Hepatocyte (in vitro differentiated cells): ENCODE measurements at regions not wholly inside any gene's neighbourhood (a gene's known extent, or its start where the extent isn't known, plus 50 kb on each side); places are given as distances from the start of the nearest gene placed in this dataset.

ENCODE experiments used
- DNase-seq: peaks from one replicate; pipeline ENCODE4 v3.0.0-alpha.2; 2016; ENCODE audit warnings: low spot score
- H2AFZ ChIP-seq: fragments of 200-600 bp; sonication (generic); 2 replicates; pipeline ENCODE4 v1.6.0; 2016; ENCODE audit warnings: antibody characterized with exemption, mild to moderate bottlenecking
- H3K27ac ChIP-seq: fragments of 200-600 bp; sonication (generic); 2 replicates; pipeline ENCODE4 v1.5.1; 2016; ENCODE audit warnings: mild to moderate bottlenecking
- H3K27me3 ChIP-seq: fragments of 200-600 bp; sonication (generic); 2 replicates; pipeline ENCODE4 v1.6.1; 2016
- H3K36me3 ChIP-seq: fragments of 200-600 bp; sonication (generic); replicated peaks from 2 replicates; pipeline ENCODE4 v1.5.1; 2016; ENCODE audit warnings: low read depth; ENCODE audit not compliant: insufficient read depth
- H3K4me1 ChIP-seq: fragments of 200-600 bp; sonication (generic); 2 replicates; pipeline ENCODE4 v1.5.1; 2016; ENCODE audit warnings: mild to moderate bottlenecking, moderate library complexity; ENCODE audit not compliant: insufficient read depth
- H3K4me2 ChIP-seq: fragments of 200-600 bp; sonication (generic); 2 replicates; pipeline ENCODE4 v1.6.0; 2016
- H3K4me3 ChIP-seq: fragments of 200-600 bp; sonication (generic); 2 replicates; pipeline ENCODE4 v1.5.1; 2016; ENCODE audit warnings: mild to moderate bottlenecking
- H3K79me2 ChIP-seq: fragments of 200-600 bp; sonication (generic); 2 replicates; pipeline ENCODE4 v1.6.0; 2017; ENCODE audit warnings: mild to moderate bottlenecking
- H3K9me2 ChIP-seq: fragments of 200-600 bp; sonication (generic); replicated peaks from 2 replicates; pipeline ENCODE4 v1.6.0; 2017; ENCODE audit warnings: mild to moderate bottlenecking; ENCODE audit not compliant: insufficient read depth
- H3K9me3 ChIP-seq: fragments of 200-600 bp; sonication (generic); 2 replicates; pipeline ENCODE4 v1.5.1; 2016; ENCODE audit warnings: low read depth, mild to moderate bottlenecking
- H4K20me1 ChIP-seq: fragments of 200-600 bp; sonication (generic); 2 replicates; pipeline ENCODE4 v1.6.0; 2016; ENCODE audit warnings: mild to moderate bottlenecking; ENCODE audit not compliant: insufficient read depth, poor library complexity, severe bottlenecking
- EZH2 ChIP-seq: fragments of 200-600 bp; sonication (generic); IDR thresholded peaks from 2 replicates; pipeline ENCODE4 v1.6.1; 2016; ENCODE audit warnings: antibody characterized with exemption, mild to moderate bottlenecking, borderline replicate concordance
- EZH2phosphoT487 ChIP-seq: fragments of 200-600 bp; sonication (generic); IDR thresholded peaks from one replicate; pipeline ENCODE4 v1.6.1; 2018; ENCODE audit warnings: antibody characterized with exemption, mild to moderate bottlenecking, low read depth, moderate library complexity; ENCODE audit not compliant: unreplicated experiment, severe bottlenecking
- WGBS: methylation state at CpG from one replicate; pipeline ENCODE4 v1.1.6; 2016; ENCODE audit warnings: low lambda C conversion rate; ENCODE audit errors: missing lambda C conversion rate; 5-methylcytosine and 5-hydroxymethylcytosine counted together
- TF ChIP-seq, protein P1 (sequence below): fragments of 200-600 bp; sonication (generic); IDR thresholded peaks from 2 replicates; pipeline ENCODE4 v1.5.1; 2016; ENCODE audit warnings: antibody characterized with exemption, mild to moderate bottlenecking; ENCODE audit not compliant: poor library complexity

GRCh38 chr4:79064806-79065205, 125.6 kb upstream of the PAQR3 start:
- H3K9me2 ChIP-seq, result no peaks in the 10 kb centered on the region
- no peaks in the 10 kb centered on the region for H4K20me1 ChIP-seq
- no peak for DNase-seq
- H3K27me3 ChIP-seq, result no peaks in the 10 kb centered on the region
- no peak overlapping the region for H3K4me3 ChIP-seq
- H3K4me1 ChIP-seq, result no peaks in the 10 kb centered on the region
- H3K4me2 ChIP-seq, result no peak overlapping the region
- no peak overlapping the region for H2AFZ ChIP-seq
- 59% methylated on average over 3 of the region's 3 CpGs for WGBS
- H3K36me3 ChIP-seq, result no peaks in the 10 kb centered on the region
- H3K79me2 ChIP-seq, result no peaks in the 10 kb centered on the region
- H3K9me3 ChIP-seq, result no peaks in the 10 kb centered on the region
- no peak overlapping the region for H3K27ac ChIP-seq
- TF ChIP-seq EZH2, result no peak
- no peak for TF ChIP-seq EZH2phosphoT487
- TF ChIP-seq, protein P1, sequence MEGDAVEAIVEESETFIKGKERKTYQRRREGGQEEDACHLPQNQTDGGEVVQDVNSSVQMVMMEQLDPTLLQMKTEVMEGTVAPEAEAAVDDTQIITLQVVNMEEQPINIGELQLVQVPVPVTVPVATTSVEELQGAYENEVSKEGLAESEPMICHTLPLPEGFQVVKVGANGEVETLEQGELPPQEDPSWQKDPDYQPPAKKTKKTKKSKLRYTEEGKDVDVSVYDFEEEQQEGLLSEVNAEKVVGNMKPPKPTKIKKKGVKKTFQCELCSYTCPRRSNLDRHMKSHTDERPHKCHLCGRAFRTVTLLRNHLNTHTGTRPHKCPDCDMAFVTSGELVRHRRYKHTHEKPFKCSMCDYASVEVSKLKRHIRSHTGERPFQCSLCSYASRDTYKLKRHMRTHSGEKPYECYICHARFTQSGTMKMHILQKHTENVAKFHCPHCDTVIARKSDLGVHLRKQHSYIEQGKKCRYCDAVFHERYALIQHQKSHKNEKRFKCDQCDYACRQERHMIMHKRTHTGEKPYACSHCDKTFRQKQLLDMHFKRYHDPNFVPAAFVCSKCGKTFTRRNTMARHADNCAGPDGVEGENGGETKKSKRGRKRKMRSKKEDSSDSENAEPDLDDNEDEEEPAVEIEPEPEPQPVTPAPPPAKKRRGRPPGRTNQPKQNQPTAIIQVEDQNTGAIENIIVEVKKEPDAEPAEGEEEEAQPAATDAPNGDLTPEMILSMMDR, result no peak

DNA sequence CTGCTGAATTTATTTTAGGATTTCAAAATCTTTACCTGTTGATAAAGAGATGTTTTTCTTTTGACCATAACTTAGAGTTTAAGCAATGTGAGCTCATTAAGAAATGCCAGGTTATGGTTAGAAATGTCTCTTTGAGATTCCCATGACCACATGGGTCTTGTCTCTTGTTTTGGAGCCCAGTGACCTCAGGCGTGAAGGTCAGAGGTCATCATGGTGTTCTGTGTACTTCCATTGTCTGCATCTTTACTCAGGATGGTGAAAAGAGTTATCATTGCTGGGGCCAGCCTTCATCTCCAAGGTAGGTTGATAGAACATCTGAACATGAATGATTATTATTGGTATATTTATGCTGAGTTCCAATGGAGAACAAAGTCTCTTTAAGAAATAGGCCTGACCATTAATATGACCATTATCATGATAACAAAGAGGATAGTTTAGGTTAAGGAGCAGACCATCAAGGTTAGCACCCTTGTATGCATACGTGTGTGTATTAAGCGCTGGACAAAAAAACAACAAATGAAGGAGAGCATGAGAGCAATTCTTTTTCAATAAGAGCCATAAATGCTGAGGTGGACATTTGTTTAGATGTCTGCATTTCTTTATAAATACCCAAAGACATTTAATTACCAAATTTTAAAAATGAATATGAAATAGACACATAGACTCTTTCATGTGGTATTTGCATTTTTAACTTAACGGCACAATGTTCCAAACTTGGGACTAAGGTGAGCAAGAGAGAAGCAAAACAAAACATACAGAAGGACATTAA, 120.6 kb upstream of the PAQR3 start:
- no peaks in the 10 kb centered on the region for H3K9me3 ChIP-seq
- DNase-seq, result no peak
- no peak overlapping the region for H3K4me2 ChIP-seq
- H3K4me3 ChIP-seq, result no peak overlapping the region
- no peaks in the 10 kb centered on the region for H3K36me3 ChIP-seq
- WGBS, result 90% methylated on average over 4 of the region's 4 CpGs
- peaks cover 5% of the 10 kb centered on the region for H3K4me1 ChIP-seq
- H4K20me1 ChIP-seq, result no peaks in the 10 kb centered on the region
- H3K27ac ChIP-seq, result no peak overlapping the region
- no peaks in the 10 kb centered on the region for H3K27me3 ChIP-seq
- peaks cover 3% of the 10 kb centered on the region for H3K9me2 ChIP-seq
- TF ChIP-seq EZH2phosphoT487 (no peak), EZH2 (no peak)
- TF ChIP-seq, protein P1, result no peak
- no peak overlapping the region for H2AFZ ChIP-seq
- no peaks in the 10 kb centered on the region for H3K79me2 ChIP-seq

DNA sequence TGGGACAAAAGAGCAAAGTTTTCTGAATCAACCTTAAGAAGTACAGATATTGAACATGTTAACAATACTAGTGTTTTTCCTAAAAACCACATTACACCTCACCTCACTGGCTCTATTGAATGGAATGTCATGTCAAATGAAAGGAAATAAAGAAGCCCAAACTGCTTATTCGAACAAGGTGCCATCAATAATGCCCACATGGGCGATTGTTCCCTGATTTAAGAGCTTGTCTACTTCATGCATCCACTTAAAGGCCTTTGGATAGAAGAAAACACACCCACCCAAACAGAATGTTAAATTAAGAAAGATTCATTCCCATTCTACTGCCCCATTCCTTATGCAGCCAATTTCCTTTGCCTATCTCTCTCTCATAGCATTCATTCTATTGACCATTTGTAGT, 118.5 kb upstream of the PAQR3 start:
- no peak overlapping the region for H3K4me3 ChIP-seq
- TF ChIP-seq EZH2, result no peak
- TF ChIP-seq, protein P1, result no peak
- TF ChIP-seq EZH2phosphoT487, result no peak
- H3K4me2 ChIP-seq, result no peak overlapping the region
- no peaks in the 10 kb centered on the region for H3K9me3 ChIP-seq
- no peaks in the 10 kb centered on the region for H4K20me1 ChIP-seq
- no peaks in the 10 kb centered on the region for H3K27me3 ChIP-seq
- H3K4me1 ChIP-seq, result peaks cover 5% of the 10 kb centered on the region
- no peaks in the 10 kb centered on the region for H3K79me2 ChIP-seq
- H3K27ac ChIP-seq, result no peak overlapping the region
- 88% methylated on average over 2 of the region's 2 CpGs for WGBS
- H2AFZ ChIP-seq, result no peak overlapping the region
- H3K36me3 ChIP-seq, result no peaks in the 10 kb centered on the region
- H3K9me2 ChIP-seq, result peaks cover 3% of the 10 kb centered on the region
- no peak for DNase-seq
